SK-N-SH treated with all-trans-retinoic acid at 6 μM for 48 hours (cell line): ENCODE measurements at regions not wholly inside any gene's neighbourhood (a gene's known extent, or its start where the extent isn't known, plus 50 kb on each side); places are given as distances from the start of the nearest gene placed in this dataset.

Source experiments
- ATAC-seq: fragments of 200-7000 bp; cut with Tn5 transposase; 3 replicates; pipeline ENCODE4 v1.9.1; 2020; ENCODE audit warnings: mild to moderate bottlenecking, moderate library complexity
- ARNTL ChIP-seq: fragments of 450-650 bp; formaldehyde crosslinking; IDR thresholded peaks from 2 replicates; pipeline ENCODE4 v1.5.0; 2020; ENCODE audit warnings: low read depth, mild to moderate bottlenecking, moderate library complexity, borderline replicate concordance
- BACH2 ChIP-seq: fragments of 250-450 bp; sonication (Bioruptor Pico); IDR thresholded peaks from 2 replicates; pipeline ENCODE4 v1.9.0; 2021; ENCODE audit warnings: mild to moderate bottlenecking, borderline replicate concordance
- ESRRG ChIP-seq: fragments of 250-450 bp; sonication (Bioruptor Pico); IDR thresholded peaks from 2 replicates; pipeline ENCODE4 v1.6.1; 2021; ENCODE audit warnings: mild to moderate bottlenecking
- GLIS3 ChIP-seq: fragments of 250-450 bp; sonication (Bioruptor Pico); IDR thresholded peaks from 2 replicates; pipeline ENCODE4 v1.5.0; 2020; ENCODE audit warnings: mild to moderate bottlenecking, moderate library complexity
- PATZ1 ChIP-seq: fragments of 250-450 bp; sonication (Bioruptor Pico); IDR thresholded peaks from 2 replicates; pipeline ENCODE4 v1.8.0; 2020; ENCODE audit warnings: mild to moderate bottlenecking, moderate library complexity, borderline replicate concordance
- PPARA ChIP-seq: fragments of 250-450 bp; sonication (Bioruptor Pico); IDR thresholded peaks from 2 replicates; pipeline ENCODE4 v1.5.0; 2020; ENCODE audit warnings: mild to moderate bottlenecking, borderline replicate concordance
- TCF4 ChIP-seq: fragments of 250-450 bp; sonication (Bioruptor Pico); IDR thresholded peaks from 2 replicates; pipeline ENCODE4 v1.8.0; 2021; ENCODE audit warnings: mild to moderate bottlenecking, moderate library complexity, borderline replicate concordance
- ZFP30 ChIP-seq: fragments of 450-650 bp; formaldehyde crosslinking; IDR thresholded peaks from 2 replicates; pipeline ENCODE4 v1.5.0; 2022; ENCODE audit warnings: mild to moderate bottlenecking, moderate library complexity
- ZNF565 ChIP-seq: fragments of 450-650 bp; formaldehyde crosslinking; conservative IDR thresholded peaks from 2 replicates; pipeline ENCODE4 v1.5.0; 2020; ENCODE audit warnings: low read depth, mild to moderate bottlenecking, moderate library complexity
- ZNF8 ChIP-seq: fragments of 450-650 bp; formaldehyde crosslinking; IDR thresholded peaks from 2 replicates; pipeline ENCODE4 v1.5.0; 2020; ENCODE audit warnings: mild to moderate bottlenecking, moderate library complexity
- TF ChIP-seq, protein P1 (sequence below): fragments of 250-450 bp; sonication (Bioruptor Pico); IDR thresholded peaks from 2 replicates; pipeline ENCODE4 v1.5.1; 2021; ENCODE audit warnings: mild to moderate bottlenecking, moderate library complexity
- TF ChIP-seq, protein P2 (sequence below): fragments of 250-450 bp; sonication (Bioruptor Pico); IDR thresholded peaks from 2 replicates; pipeline ENCODE4 v1.5.1; 2020; ENCODE audit warnings: low read depth, mild to moderate bottlenecking, moderate library complexity
- TF ChIP-seq, protein P3 (sequence below): fragments of 250-450 bp; sonication (Bioruptor Pico); IDR thresholded peaks from 2 replicates; pipeline ENCODE4 v1.8.0; 2021; ENCODE audit warnings: low read depth, mild to moderate bottlenecking, moderate library complexity, borderline replicate concordance

- TF ChIP-seq, protein P1, sequence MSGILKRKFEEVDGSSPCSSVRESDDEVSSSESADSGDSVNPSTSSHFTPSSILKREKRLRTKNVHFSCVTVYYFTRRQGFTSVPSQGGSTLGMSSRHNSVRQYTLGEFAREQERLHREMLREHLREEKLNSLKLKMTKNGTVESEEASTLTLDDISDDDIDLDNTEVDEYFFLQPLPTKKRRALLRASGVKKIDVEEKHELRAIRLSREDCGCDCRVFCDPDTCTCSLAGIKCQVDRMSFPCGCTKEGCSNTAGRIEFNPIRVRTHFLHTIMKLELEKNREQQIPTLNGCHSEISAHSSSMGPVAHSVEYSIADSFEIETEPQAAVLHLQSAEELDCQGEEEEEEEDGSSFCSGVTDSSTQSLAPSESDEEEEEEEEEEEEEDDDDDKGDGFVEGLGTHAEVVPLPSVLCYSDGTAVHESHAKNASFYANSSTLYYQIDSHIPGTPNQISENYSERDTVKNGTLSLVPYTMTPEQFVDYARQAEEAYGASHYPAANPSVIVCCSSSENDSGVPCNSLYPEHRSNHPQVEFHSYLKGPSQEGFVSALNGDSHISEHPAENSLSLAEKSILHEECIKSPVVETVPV (CRISPR knock-in tag), result no peak
Observed at GRCh38 chr11:105193260-105193659, 53.7 kb upstream of the CARD18 start (continued).

GRCh38 chr11:105192115-105192514, 52.5 kb upstream of the CARD18 start:
- TF ChIP-seq GLIS3 (CRISPR knock-in tag) (no peak), PATZ1 (no peak), ARNTL (CRISPR knock-in tag) (no peak), ZNF8 (CRISPR knock-in tag) (no peak), BACH2 (CRISPR knock-in tag) (no peak)
- TF ChIP-seq, protein P2, sequence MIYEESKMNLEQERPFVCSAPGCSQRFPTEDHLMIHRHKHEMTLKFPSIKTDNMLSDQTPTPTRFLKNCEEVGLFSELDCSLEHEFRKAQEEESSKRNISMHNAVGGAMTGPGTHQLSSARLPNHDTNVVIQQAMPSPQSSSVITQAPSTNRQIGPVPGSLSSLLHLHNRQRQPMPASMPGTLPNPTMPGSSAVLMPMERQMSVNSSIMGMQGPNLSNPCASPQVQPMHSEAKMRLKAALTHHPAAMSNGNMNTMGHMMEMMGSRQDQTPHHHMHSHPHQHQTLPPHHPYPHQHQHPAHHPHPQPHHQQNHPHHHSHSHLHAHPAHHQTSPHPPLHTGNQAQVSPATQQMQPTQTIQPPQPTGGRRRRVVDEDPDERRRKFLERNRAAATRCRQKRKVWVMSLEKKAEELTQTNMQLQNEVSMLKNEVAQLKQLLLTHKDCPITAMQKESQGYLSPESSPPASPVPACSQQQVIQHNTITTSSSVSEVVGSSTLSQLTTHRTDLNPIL (CRISPR knock-in tag), result no peak
- TF ChIP-seq, protein P1 (CRISPR knock-in tag), result no peak
- TF ChIP-seq, protein P3, sequence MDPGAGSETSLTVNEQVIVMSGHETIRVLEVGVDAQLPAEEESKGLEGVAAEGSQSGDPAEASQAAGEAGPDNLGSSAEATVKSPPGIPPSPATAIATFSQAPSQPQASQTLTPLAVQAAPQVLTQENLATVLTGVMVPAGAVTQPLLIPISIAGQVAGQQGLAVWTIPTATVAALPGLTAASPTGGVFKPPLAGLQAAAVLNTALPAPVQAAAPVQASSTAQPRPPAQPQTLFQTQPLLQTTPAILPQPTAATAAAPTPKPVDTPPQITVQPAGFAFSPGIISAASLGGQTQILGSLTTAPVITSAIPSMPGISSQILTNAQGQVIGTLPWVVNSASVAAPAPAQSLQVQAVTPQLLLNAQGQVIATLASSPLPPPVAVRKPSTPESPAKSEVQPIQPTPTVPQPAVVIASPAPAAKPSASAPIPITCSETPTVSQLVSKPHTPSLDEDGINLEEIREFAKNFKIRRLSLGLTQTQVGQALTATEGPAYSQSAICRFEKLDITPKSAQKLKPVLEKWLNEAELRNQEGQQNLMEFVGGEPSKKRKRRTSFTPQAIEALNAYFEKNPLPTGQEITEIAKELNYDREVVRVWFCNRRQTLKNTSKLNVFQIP (CRISPR knock-in tag), result no peak
- TF ChIP-seq, all 23 proteins: peak for 0
- no peak for ATAC-seq

DNA sequence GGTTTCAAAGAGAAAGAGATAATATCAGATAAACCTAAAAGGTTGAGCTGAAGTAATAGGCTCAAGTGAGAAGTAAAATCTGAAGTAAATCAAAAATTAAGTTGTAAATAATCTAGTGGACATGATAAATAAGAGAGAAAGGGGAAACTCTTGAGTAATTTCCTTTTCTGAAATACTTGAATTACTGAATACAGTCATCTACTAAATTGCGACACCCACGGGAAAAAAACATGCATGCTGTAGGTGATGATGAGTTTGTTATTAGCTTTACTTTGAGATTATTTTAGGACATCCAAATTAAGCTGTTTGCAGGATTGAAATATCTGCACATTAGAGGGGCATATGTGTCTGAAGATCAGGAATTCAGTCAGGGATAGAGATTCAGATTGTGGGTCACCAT, 50.0 kb upstream of the CARD18 start:
- ATAC-seq, result no peak
- TF ChIP-seq, protein P2 (CRISPR knock-in tag), result no peak
- no peak for TF ChIP-seq TCF4
- TF ChIP-seq GLIS3 (CRISPR knock-in tag), result no peak
- no peak for TF ChIP-seq ZFP30 (CRISPR knock-in tag)
- TF ChIP-seq, protein P1 (CRISPR knock-in tag), result no peak
- TF ChIP-seq ESRRG, result no peak
- no peak for TF ChIP-seq ARNTL (CRISPR knock-in tag)
- TF ChIP-seq, protein P3 (CRISPR knock-in tag), result no peak
- TF ChIP-seq ZNF565, result no peak
- no peak for TF ChIP-seq PPARA (CRISPR knock-in tag)
- TF ChIP-seq, all 23 proteins: peak for 0
